ENCODE measurements at regions not wholly inside any gene's neighbourhood (a gene's known extent, or its start where the extent isn't known, plus 50 kb on each side); places are given as distances from the start of the nearest gene placed in this dataset.

DNA sequence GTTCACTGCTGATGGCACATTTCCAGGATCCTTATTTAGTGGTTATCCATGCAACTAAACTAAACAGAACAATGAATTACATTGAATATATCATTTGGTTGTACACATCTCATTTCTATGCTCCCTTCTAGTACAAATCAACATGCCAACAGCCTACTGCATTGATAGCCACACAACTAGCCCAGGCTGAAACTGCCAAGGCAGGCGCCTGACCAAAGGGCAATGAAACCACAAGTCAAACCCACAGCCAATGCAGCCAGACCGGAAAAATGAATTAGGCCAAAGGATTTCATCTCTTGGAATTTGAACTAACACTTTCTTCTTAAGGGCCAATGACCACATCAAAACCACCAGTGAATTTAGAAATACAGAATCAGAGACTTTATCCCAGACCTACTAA is 196.4 kb downstream of the NOL4 start:
- Histone ChIP-seq H3K27me3 (ENCODE audit: control insufficient read depth, insufficient read depth, low read length) (no peaks in the 10 kb centered on the region), H3K4me3 (ENCODE audit: low read depth, low read length) (no peak overlapping the region), H3K36me3 (ENCODE audit: control insufficient read depth, insufficient read depth, low read length) (no peaks in the 10 kb centered on the region), H3K9me3 (ENCODE audit: control insufficient read depth, insufficient read depth, low read length) (no peaks in the 10 kb centered on the region), H3K9ac (ENCODE audit: low read depth, low read length) (no peak overlapping the region), H3K4me1 (ENCODE audit: control insufficient read depth, insufficient read depth, low read length) (no peaks in the 10 kb centered on the region)

- Histone ChIP-seq H3K36me3 (ENCODE audit: control insufficient read depth, insufficient read depth, low read length) (no peaks in the 10 kb centered on the region), H3K4me3 (ENCODE audit: low read depth, low read length) (no peak overlapping the region), H3K4me1 (ENCODE audit: control insufficient read depth, insufficient read depth, low read length) (no peaks in the 10 kb centered on the region), H3K9ac (ENCODE audit: low read depth, low read length) (no peak overlapping the region), H3K9me3 (ENCODE audit: control insufficient read depth, insufficient read depth, low read length) (no peaks in the 10 kb centered on the region), H3K27me3 (ENCODE audit: control insufficient read depth, insufficient read depth, low read length) (no peaks in the 10 kb centered on the region)
Observed at GRCh38 chr18:34025191-34025801, 199.4 kb downstream of the NOL4 start.

DNA sequence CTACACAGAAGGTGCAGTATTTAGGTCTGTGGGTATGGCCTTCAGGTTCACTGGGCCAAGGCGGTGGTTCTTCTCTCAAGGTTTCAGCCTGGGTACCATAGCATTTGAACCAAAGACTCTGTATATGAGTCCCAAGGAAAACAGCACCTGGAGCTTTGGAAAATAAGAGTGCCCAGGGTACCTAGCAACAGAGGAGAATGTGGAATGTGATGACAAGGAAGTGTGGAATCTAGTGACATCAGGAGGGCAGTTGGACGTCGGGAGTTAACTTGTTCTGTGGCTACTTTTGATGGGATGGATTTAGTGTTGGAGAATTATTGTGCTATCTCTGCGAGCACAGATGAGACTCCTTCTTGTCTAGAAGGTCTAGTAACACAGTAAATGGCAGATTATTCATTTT is 201.2 kb downstream of the NOL4 start:
- Histone ChIP-seq H3K36me3 (ENCODE audit: control insufficient read depth, insufficient read depth, low read length) (no peaks in the 10 kb centered on the region), H3K9ac (ENCODE audit: low read depth, low read length) (no peak overlapping the region), H3K4me1 (ENCODE audit: control insufficient read depth, insufficient read depth, low read length) (no peaks in the 10 kb centered on the region), H3K27me3 (ENCODE audit: control insufficient read depth, insufficient read depth, low read length) (no peaks in the 10 kb centered on the region), H3K4me3 (ENCODE audit: low read depth, low read length) (no peak overlapping the region), H3K9me3 (ENCODE audit: control insufficient read depth, insufficient read depth, low read length) (no peaks in the 10 kb centered on the region)

DNA sequence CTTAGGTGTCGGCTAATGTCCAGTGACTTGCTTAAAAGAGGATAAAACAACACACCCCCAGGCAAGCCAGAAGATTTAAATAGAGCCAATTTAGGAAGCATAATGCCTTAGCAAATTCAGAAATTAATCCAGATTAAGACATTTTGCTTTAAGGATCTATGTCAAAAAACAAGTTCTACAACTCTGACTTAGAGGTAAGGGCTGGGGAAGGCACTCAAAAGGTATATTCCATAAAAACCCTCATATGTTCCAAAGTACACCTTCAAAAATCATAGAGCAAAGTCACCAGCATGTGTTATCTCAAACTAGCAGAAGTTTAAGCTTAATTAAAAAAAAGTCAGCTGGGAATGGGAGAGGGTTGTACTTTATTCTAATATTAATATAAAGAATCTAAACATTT is 206.4 kb downstream of the NOL4 start:
- Histone ChIP-seq H3K4me1 (ENCODE audit: control insufficient read depth, insufficient read depth, low read length) (no peaks in the 10 kb centered on the region), H3K4me3 (ENCODE audit: low read depth, low read length) (no peak overlapping the region), H3K9me3 (ENCODE audit: control insufficient read depth, insufficient read depth, low read length) (no peaks in the 10 kb centered on the region), H3K9ac (ENCODE audit: low read depth, low read length) (no peak overlapping the region), H3K36me3 (ENCODE audit: control insufficient read depth, insufficient read depth, low read length) (no peaks in the 10 kb centered on the region), H3K27me3 (ENCODE audit: control insufficient read depth, insufficient read depth, low read length) (no peaks in the 10 kb centered on the region)

DNA sequence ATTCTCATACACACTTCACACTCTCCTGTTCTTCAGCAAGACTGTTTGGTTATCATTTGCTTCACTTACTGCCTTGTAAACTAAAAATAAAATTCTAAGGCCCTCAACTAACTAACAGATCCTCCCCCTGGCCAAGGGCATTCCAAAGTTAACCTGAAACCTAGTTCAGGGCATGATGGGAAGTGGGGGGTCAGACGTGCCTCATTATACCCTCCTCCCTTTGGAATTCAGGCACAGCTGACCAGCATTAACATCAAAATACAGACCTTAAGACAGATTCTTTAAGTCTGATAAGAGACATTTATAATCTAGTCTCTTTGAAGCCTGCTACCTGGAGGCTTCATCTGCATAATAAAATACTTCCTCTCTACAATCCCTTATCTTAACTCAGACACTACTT is 221.0 kb downstream of the NOL4 start:
- peaks cover 4% of the 10 kb centered on the region for H3K4me1 ChIP-seq (ENCODE audit: control insufficient read depth, insufficient read depth, low read length)
- H3K27me3 ChIP-seq (ENCODE audit: control insufficient read depth, insufficient read depth, low read length): no peaks in the 10 kb centered on the region
- no peak overlapping the region for H3K4me3 ChIP-seq (ENCODE audit: low read depth, low read length)
- H3K9ac ChIP-seq (ENCODE audit: low read depth, low read length): no peak overlapping the region
- H3K9me3 ChIP-seq (ENCODE audit: control insufficient read depth, insufficient read depth, low read length): no peaks in the 10 kb centered on the region
- H3K36me3 ChIP-seq (ENCODE audit: control insufficient read depth, insufficient read depth, low read length): no peaks in the 10 kb centered on the region

DNA sequence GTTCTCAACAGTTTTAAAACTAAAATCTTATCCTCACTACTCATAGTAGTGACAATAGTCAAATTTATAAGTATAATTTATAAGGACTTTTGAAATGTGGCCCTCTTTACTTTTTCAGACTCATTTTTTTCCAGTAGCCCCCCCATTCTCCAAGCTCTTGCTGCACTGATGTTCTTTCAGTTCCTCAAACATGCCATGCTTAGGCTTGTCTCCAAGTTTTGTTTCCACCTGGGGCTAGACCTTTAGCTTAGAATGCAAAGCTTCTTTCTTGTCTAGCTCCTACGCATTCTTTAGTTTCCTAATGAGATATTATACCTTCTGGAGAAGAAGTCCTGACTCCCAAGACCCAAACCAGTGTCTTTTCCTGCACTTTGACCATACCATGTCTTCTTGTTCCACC is 222.6 kb downstream of the NOL4 start:
- Histone ChIP-seq H3K9ac (ENCODE audit: low read depth, low read length) (no peak overlapping the region), H3K9me3 (ENCODE audit: control insufficient read depth, insufficient read depth, low read length) (no peaks in the 10 kb centered on the region), H3K4me3 (ENCODE audit: low read depth, low read length) (no peak overlapping the region), H3K27me3 (ENCODE audit: control insufficient read depth, insufficient read depth, low read length) (no peaks in the 10 kb centered on the region), H3K36me3 (ENCODE audit: control insufficient read depth, insufficient read depth, low read length) (no peaks in the 10 kb centered on the region), H3K4me1 (ENCODE audit: control insufficient read depth, insufficient read depth, low read length) (peaks cover 4% of the 10 kb centered on the region)

GRCh38 chr18:34001376-34001775 is 223.3 kb downstream of the NOL4 start:
- Histone ChIP-seq H3K9ac (ENCODE audit: low read depth, low read length) (no peak overlapping the region), H3K4me1 (ENCODE audit: control insufficient read depth, insufficient read depth, low read length) (peaks cover 4% of the 10 kb centered on the region), H3K4me3 (ENCODE audit: low read depth, low read length) (no peak overlapping the region), H3K27me3 (ENCODE audit: control insufficient read depth, insufficient read depth, low read length) (no peaks in the 10 kb centered on the region), H3K36me3 (ENCODE audit: control insufficient read depth, insufficient read depth, low read length) (no peaks in the 10 kb centered on the region), H3K9me3 (ENCODE audit: control insufficient read depth, insufficient read depth, low read length) (no peaks in the 10 kb centered on the region)

DNA sequence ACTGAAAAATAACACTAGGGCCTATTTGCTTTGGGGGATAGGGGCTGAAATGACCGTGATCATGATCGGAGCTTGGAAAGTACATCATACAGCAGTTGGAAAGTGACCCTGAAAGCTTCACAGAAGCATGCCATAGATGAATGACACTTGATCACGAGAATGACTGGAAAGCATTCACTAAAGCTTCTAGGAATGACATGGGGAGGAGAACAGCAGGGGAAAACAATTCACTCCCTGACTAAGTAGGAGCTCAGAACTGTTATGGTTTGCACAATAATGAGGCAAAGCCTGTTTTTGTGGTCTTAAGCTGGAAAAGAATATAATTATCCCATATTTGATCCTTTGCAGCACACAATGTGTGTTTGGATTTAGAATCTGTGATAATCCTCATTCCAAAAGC is 237.5 kb downstream of the NOL4 start:
- no peaks in the 10 kb centered on the region for H3K36me3 ChIP-seq (ENCODE audit: control insufficient read depth, insufficient read depth, low read length)
- H3K9me3 ChIP-seq (ENCODE audit: control insufficient read depth, insufficient read depth, low read length): no peaks in the 10 kb centered on the region
- no peak overlapping the region for H3K4me3 ChIP-seq (ENCODE audit: low read depth, low read length)
- H3K4me1 ChIP-seq (ENCODE audit: control insufficient read depth, insufficient read depth, low read length): no peaks in the 10 kb centered on the region
- H3K27me3 ChIP-seq (ENCODE audit: control insufficient read depth, insufficient read depth, low read length): no peaks in the 10 kb centered on the region
- no peak overlapping the region for H3K9ac ChIP-seq (ENCODE audit: low read depth, low read length)

DNA sequence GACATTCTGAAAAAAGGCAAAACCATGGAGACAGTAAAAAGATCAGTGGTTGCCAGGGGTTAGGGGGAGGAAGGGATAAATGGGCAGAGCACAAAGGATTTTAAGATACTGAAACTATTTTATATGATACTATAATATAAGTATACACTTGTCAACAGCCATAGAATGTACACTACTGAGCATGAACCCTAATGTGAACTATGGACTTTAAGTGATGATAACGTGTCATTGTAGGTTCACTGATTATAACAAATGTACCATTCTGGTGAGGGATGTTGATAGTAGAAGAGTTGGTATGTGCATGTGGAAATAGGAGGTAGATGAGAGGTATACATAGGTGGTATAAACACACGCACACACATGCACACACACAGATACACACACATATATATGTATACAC is 241.6 kb downstream of the NOL4 start:
- Histone ChIP-seq H3K4me3 (ENCODE audit: low read depth, low read length) (no peak overlapping the region), H3K9ac (ENCODE audit: low read depth, low read length) (no peak overlapping the region), H3K9me3 (ENCODE audit: control insufficient read depth, insufficient read depth, low read length) (no peaks in the 10 kb centered on the region), H3K4me1 (ENCODE audit: control insufficient read depth, insufficient read depth, low read length) (no peaks in the 10 kb centered on the region), H3K27me3 (ENCODE audit: control insufficient read depth, insufficient read depth, low read length) (no peaks in the 10 kb centered on the region), H3K36me3 (ENCODE audit: control insufficient read depth, insufficient read depth, low read length) (no peaks in the 10 kb centered on the region)

- Histone ChIP-seq H3K9ac (ENCODE audit: low read depth, low read length) (no peak overlapping the region), H3K4me3 (ENCODE audit: low read depth, low read length) (no peak overlapping the region), H3K9me3 (ENCODE audit: control insufficient read depth, insufficient read depth, low read length) (no peaks in the 10 kb centered on the region), H3K4me1 (ENCODE audit: control insufficient read depth, insufficient read depth, low read length) (no peaks in the 10 kb centered on the region), H3K36me3 (ENCODE audit: control insufficient read depth, insufficient read depth, low read length) (no peaks in the 10 kb centered on the region), H3K27me3 (ENCODE audit: control insufficient read depth, insufficient read depth, low read length) (no peaks in the 10 kb centered on the region)
Observed at GRCh38 chr18:33960417-33960816, 264.3 kb downstream of the NOL4 start.

DNA sequence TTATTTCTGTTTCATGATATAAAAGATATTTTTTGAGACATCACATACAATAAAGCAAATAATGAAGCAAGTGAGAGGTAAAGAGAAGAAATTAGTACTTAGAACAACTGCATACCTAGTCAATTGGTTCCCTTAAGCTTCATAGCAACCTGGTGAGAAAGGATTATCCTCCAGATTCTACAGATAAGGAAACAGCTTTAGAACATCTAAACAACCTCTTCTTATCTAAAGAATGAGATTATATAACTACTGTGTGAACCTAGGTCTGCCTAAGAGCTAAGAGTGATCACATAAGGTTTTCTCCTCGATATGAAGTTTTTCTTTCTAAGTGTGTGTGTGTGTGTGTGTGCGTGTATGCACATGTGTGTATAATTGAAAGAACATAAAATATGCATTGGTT is 265.1 kb downstream of the NOL4 start:
- H3K9ac ChIP-seq (ENCODE audit: low read depth, low read length): no peak overlapping the region
- H3K36me3 ChIP-seq (ENCODE audit: control insufficient read depth, insufficient read depth, low read length): no peaks in the 10 kb centered on the region
- H3K9me3 ChIP-seq (ENCODE audit: control insufficient read depth, insufficient read depth, low read length): no peaks in the 10 kb centered on the region
- H3K4me1 ChIP-seq (ENCODE audit: control insufficient read depth, insufficient read depth, low read length): no peaks in the 10 kb centered on the region
- H3K4me3 ChIP-seq (ENCODE audit: low read depth, low read length): no peak overlapping the region
- H3K27me3 ChIP-seq (ENCODE audit: control insufficient read depth, insufficient read depth, low read length): no peaks in the 10 kb centered on the region

DNA sequence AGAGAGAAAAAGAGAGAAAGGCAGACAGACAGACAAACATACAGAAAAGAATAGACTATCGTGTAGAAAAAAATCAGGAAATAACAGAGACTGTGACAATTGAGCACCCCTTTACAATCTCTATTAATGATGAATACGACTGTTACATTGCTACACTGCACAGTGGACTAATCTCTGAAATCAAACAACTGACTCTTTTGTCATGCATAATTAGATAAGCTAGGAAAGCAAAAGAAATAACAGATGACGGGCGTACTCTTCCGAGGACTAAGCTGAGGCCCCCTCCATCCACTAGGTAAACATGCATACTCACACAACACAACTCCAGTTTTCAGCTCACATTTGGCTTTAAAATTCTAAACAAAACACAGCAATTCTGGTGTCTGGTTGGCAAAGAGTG is 267.0 kb downstream of the NOL4 start:
- H3K9me3 ChIP-seq (ENCODE audit: control insufficient read depth, insufficient read depth, low read length): no peaks in the 10 kb centered on the region
- no peak overlapping the region for H3K4me3 ChIP-seq (ENCODE audit: low read depth, low read length)
- no peaks in the 10 kb centered on the region for H3K36me3 ChIP-seq (ENCODE audit: control insufficient read depth, insufficient read depth, low read length)
- H3K4me1 ChIP-seq (ENCODE audit: control insufficient read depth, insufficient read depth, low read length): no peaks in the 10 kb centered on the region
- H3K9ac ChIP-seq (ENCODE audit: low read depth, low read length): no peak overlapping the region
- H3K27me3 ChIP-seq (ENCODE audit: control insufficient read depth, insufficient read depth, low read length): no peaks in the 10 kb centered on the region
